HG02973 (cell line): ENCODE measurements at regions not wholly inside any gene's neighbourhood (a gene's known extent, or its start where the extent isn't known, plus 50 kb on each side); places are given as distances from the start of the nearest gene placed in this dataset.
A peak's percentile ranks its signal among the peaks of the same experiment; 100 is the strongest.

Experiments used
- ATAC-seq: cut with Tn5 transposase; IDR thresholded peaks from one replicate; pipeline ENCODE4 v1.9.1; 2021; ENCODE audit warnings: moderate library complexity; ENCODE audit not compliant: unreplicated experiment

- ATAC-seq = no peak
Measured at GRCh38 chr6:114471450-114471849, 128.6 kb upstream of the HS3ST5 start.

- no peak for ATAC-seq
Measured at GRCh38 chr6:114467931-114468330, 125.1 kb upstream of the HS3ST5 start.

GRCh38 chr6:114465511-114465910, 122.7 kb upstream of the HS3ST5 start:
- ATAC-seq = no peak

DNA sequence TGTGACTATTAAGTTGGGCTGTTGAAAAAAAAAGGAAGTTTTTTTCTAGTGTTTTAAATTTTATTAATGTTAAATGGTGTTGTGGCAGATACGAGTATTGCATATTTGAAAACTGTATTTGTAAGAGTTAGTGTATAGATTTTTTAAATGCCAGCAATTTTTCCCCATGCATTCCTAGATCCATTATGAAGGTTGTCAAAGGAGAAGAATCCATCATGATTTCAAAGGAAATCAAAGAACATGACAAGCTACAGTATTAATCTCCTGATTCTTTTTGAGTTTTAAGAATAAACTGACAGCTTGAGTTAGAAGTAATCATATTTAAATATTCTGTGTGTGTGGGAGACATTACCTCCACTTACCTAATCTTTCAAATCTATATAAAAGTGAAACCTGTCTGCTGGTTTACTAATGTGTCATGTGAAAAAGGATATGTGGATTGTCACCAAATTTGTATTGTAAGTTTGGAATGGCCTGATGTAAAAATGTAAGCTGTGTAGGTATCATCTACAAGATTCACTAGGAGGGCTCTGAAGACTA, 111.0 kb upstream of the HS3ST5 start:
- no peak for ATAC-seq

DNA sequence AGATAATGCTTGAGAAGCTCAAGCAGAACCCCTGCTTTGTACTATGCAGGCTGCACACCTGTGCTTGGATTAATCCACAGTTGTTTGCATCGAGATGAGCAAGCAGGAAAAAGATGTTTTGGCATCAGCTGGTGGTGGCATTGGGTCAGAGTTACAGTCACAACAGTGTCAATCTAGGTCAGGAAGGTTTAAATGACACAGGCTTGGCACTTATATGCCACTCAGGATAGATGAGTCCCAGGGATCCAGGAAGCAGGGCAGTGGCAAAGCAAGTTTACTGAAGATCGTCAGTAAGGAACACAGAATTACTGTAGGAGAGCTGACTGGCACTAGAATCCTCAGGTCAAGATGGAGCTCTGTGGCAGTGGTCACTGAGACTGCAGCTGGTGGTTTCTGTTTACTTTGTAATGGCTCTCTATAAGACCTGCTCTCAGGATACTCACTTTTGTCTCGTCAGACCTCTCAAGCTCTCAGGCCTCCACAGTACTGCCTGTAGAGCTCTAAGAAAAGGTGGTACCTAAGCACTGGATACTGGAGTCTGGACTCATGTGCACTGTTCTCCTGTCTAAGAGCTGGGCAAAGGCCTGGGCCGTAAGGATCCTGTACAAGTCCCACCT, 110.1 kb upstream of the HS3ST5 start:
- no peak for ATAC-seq

DNA sequence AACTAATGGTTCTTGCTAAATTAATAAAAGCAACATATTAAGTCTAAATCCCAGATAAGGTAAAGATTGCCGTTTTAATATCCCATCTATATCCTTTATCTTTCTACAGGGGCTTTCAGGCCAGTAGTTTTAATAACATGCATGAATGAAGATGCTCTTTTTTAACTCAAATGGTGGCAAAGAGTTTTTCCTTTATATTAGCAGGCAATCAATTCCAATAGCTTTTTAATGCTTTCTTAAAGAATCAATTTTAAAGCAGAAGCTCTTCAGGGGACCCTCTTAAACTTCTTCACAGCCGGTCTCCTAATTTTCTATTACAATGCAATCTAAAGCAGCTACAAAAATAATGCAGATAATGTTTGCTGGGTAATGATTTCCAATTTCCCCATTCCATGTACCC, 107.8 kb upstream of the HS3ST5 start:
- ATAC-seq = no peak

GRCh38 chr6:114449659-114450058, 106.8 kb upstream of the HS3ST5 start:
- ATAC-seq = no peak

GRCh38 chr6:114446342-114446741, 103.5 kb upstream of the HS3ST5 start:
- no peak for ATAC-seq

DNA sequence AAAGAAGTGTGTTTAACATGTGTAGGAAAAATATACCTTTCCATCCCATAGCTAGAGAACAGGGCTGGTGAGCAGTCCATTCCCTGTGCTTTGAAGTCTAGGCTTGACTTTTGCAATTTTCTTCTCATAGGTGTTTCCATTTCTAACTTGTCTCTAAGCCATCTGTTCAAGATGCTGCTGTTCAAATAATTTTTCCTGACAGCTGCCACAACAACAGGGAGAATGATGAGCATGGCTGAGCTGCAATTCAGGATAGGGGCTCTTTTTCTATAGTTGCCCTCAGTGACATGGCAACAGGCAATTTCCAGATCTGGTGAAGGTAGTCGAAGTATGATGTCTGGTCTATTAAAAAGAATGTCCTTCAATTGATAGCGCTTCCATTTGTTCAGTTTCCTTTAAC, 103.0 kb upstream of the HS3ST5 start:
- no peak for ATAC-seq

- no peak for ATAC-seq
Measured at GRCh38 chr6:114439411-114439810, 96.6 kb upstream of the HS3ST5 start.

GRCh38 chr6:114437235-114437634, 94.4 kb upstream of the HS3ST5 start:
- ATAC-seq = no peak

- ATAC-seq = no peak
Measured at GRCh38 chr6:114436691-114437090, 93.9 kb upstream of the HS3ST5 start.

- ATAC-seq = no peak
Measured at GRCh38 chr6:114435985-114436384, 93.2 kb upstream of the HS3ST5 start.

DNA sequence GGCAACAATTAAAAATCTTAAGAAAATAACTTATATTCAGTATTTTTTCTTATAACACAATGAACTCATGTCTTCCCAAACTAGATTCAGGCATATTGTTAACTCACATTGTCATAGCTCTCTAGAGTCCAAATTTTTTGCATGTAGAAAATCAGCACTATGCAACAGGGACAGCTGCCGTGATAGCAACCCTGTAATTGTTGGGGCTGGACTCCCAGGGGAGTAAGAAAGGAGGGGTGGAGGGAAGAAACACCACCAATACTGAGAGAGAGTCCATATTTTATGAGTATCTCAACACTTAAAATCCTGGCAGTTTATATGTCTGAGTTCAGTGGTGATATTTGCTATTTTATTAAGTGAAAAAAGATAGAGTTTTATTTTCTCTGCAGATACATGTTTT, 89.6 kb upstream of the HS3ST5 start:
- ATAC-seq = no peak

DNA sequence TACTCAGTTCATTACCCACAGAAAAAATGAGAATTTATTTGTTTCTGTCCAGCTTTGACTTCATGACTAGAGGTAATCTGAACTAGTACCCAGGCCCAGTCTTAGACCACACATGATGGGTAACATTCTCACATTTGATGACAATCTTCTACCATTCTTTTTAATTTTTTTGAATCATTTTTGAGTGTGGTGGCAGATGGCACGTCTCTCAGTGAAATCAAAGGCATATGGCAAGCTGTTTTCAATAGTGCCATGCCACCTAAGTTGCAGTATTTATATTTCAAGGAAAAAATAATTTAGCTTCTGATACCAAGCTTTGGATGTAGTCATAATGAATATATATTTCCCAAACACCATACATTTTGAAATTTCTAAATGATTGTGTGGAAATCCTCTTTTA, 88.8 kb upstream of the HS3ST5 start:
- no peak for ATAC-seq

DNA sequence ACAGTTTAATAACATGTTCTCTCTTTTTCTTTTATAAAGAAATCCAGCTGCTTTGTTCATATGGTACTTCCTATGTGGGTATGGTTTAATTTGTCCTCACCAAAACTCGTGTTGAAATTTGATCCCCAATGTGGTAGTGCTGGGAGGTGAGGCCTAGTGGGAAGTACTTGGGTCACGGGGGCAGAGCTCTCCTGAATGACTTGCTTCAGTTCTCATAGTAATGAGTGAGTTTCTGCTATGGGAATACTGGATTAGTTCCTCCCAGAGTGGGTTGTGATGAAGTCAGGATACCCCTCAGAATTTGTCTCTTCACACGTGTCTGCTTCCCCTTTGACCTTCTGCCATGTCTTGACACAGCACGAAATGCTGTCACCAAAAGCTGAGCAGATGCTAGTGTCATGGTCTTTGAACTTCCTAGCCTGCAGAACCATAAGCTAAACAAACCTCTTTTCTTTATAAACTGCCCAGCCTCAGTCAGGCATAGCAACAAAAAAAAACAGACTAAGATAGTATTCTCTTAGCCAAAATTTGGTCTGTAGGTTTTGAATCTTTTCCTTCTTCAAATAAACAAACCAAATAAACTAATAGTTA, 87.8 kb upstream of the HS3ST5 start:
- ATAC-seq = no peak

GRCh38 chr6:114428341-114428740, 85.5 kb upstream of the HS3ST5 start:
- no peak for ATAC-seq

DNA sequence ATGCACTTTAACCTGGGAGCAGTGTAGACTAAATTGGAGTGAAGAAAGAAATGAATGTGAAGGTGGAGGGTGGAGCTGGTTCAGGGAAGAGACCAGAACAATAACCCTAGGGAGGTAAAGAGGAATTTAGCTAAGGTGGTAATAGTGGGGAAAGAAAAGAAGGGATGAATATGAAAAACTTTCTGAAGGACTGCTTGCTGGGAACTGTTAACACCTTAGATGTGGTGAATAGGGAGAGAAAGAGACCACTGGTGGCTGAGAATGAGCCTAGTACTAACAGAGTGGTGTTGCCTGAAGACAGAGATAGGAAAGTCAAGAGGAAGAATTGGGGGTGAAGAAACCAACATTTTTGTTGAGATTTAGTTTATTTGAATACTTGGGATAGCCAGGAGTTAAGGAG, 78.4 kb upstream of the HS3ST5 start:
- ATAC-seq = no peak

GRCh38 chr6:114419175-114419574, 76.4 kb upstream of the HS3ST5 start:
- ATAC-seq = peak; percentile 96

GRCh38 chr6:114418304-114418972, 75.6 kb upstream of the HS3ST5 start:
- no peak for ATAC-seq

DNA sequence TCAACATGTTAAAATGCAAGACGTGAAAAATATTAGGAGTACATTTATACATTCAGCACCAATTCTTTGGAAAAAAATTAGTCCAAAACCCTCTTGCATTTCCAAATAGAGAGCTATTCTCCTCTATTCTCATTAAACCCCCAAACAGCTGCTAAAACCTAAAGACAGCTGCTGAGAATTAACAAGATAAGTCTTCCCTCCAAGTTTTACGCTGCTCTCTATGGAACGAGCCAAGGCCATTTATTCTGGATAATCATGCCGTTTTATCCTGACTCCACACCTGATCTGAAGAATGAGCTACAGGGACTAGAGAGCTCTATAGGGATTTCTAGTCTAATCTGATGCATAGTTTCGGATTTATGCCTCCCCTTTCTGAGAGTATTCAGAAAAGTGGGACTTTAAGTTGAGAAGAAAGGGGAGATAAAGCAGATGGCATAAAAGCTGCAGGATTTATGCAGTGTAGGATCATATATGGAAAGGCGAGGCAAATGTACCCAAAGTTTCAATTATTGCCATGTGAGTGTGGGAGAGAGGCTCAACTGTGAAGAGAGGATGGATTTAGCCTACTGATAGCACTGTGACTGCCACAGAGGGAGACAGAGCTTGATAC, 64.7 kb upstream of the HS3ST5 start:
- ATAC-seq = no peak
